ENCODE measurements at regions not wholly inside any gene's neighbourhood (a gene's known extent, or its start where the extent isn't known, plus 50 kb on each side); places are given as distances from the start of the nearest gene placed in this dataset.

GRCh38 chrX:43540318-43540717 is 115.8 kb upstream of the MAOA start:
- Histone ChIP-seq H2AFZ (ENCODE audit: insufficient read depth, low read depth, low read length, poor library complexity, severe bottlenecking) (no peak overlapping the region), H3K4me1 (ENCODE audit: control insufficient read depth in 1 of 2, insufficient read depth in 2 of 2, low read length in 2 of 2) (peaks cover 0 to 2% of the 10 kb centered on the region in 2 donors), H3K36me3 (replicated peaks in 1 of 2; ENCODE audit: control insufficient read depth in 1 of 2, insufficient read depth in 2 of 2, low read length in 2 of 2) (no peaks in the 10 kb centered on the region), H3K4me2 (replicated peaks; ENCODE audit: extremely low read depth, low read length, poor library complexity, severe bottlenecking) (no peak overlapping the region), H4K20me1 (ENCODE audit: insufficient read depth, low read length) (no peaks in the 10 kb centered on the region), H3K9ac (ENCODE audit: insufficient read depth, low read length, poor library complexity, severe bottlenecking) (no peak overlapping the region), H3K9me3 (replicated peaks in 1 of 2; ENCODE audit: control insufficient read depth in 1 of 2, insufficient read depth in 1 of 2, low read length in 2 of 2) (no peaks in the 10 kb centered on the region), H3K27ac (ENCODE audit: low read depth in 1 of 2, low read length in 2 of 2) (no peak overlapping the region), H3K4me3 (replicated peaks in 1 of 3; ENCODE audit: low read depth in 2 of 3, low read length in 3 of 3) (no peak overlapping the region), H3K27me3 (ENCODE audit: control insufficient read depth in 2 of 2, insufficient read depth in 2 of 2, low read length in 2 of 2) (no peaks in the 10 kb centered on the region), H3K79me2 (ENCODE audit: insufficient read depth, low read length) (no peaks in the 10 kb centered on the region)
- H3K4me1 Mint-ChIP-seq, result peaks cover 9% of the 10 kb centered on the region
- no peak for DNase-seq
- intact Hi-C loops (cut with micrococcal nuclease), result no loop called here
- no CpG with 5 or more reads among the region's 3 CpGs for WGBS (ENCODE audit: insufficient coverage)
- no peaks in the 10 kb centered on the region for H3K36me3 Mint-ChIP-seq
- H3K27me3 Mint-ChIP-seq (ENCODE audit: low read depth in 3 of 3), result peaks cover 0 to 3% (median 2%) of the 10 kb centered on the region in 3 donors
- H3K9me3 Mint-ChIP-seq, result peaks cover 0 to 6% (median 4%) of the 10 kb centered on the region in 7 donors
- no peak overlapping the region for H3K27ac Mint-ChIP-seq
- TF ChIP-seq CTCF (IDR thresholded peaks at IDR 0.05), result no peak
- no peak overlapping the region for H3K4me3 Mint-ChIP-seq

GRCh38 chrX:43551590-43551989 is 104.5 kb upstream of the MAOA start:
- no peaks in the 10 kb centered on the region for H3K36me3 ChIP-seq (replicated peaks in 1 of 2; ENCODE audit: control insufficient read depth in 1 of 2, insufficient read depth in 2 of 2, low read length in 2 of 2)
- no peak overlapping the region for H2AFZ ChIP-seq (ENCODE audit: insufficient read depth, low read depth, low read length, poor library complexity, severe bottlenecking)
- TF ChIP-seq CTCF (IDR thresholded peaks at IDR 0.05), result no peak
- no peak overlapping the region for H3K4me3 ChIP-seq (replicated peaks in 1 of 3; ENCODE audit: low read depth in 2 of 3, low read length in 3 of 3)
- WGBS (ENCODE audit: insufficient coverage), result no CpG with 5 or more reads among the region's 3 CpGs
- H3K4me1 ChIP-seq (ENCODE audit: control insufficient read depth in 1 of 2, insufficient read depth in 2 of 2, low read length in 2 of 2), result no peaks in the 10 kb centered on the region
- no peaks in the 10 kb centered on the region for H3K36me3 Mint-ChIP-seq
- H4K20me1 ChIP-seq (ENCODE audit: insufficient read depth, low read length), result no peaks in the 10 kb centered on the region
- H3K27me3 Mint-ChIP-seq (ENCODE audit: low read depth in 3 of 3), result peaks cover 0 to 14% (median 0%) of the 10 kb centered on the region in 3 donors
- H3K9me3 ChIP-seq (replicated peaks in 1 of 2; ENCODE audit: control insufficient read depth in 1 of 2, insufficient read depth in 1 of 2, low read length in 2 of 2), result peaks cover 7 to 13% of the 10 kb centered on the region in 2 donors
- no peak overlapping the region for H3K27ac ChIP-seq (ENCODE audit: low read depth in 1 of 2, low read length in 2 of 2)
- H3K27me3 ChIP-seq (ENCODE audit: control insufficient read depth in 2 of 2, insufficient read depth in 2 of 2, low read length in 2 of 2), result no peaks in the 10 kb centered on the region
- peaks cover 7 to 19% (median 8%) of the 10 kb centered on the region in 7 donors for H3K9me3 Mint-ChIP-seq
- H3K4me1 Mint-ChIP-seq, result peaks cover 4% of the 10 kb centered on the region
- no peak overlapping the region for H3K9ac ChIP-seq (ENCODE audit: insufficient read depth, low read length, poor library complexity, severe bottlenecking)
- H3K4me3 Mint-ChIP-seq, result no peak overlapping the region
- DNase-seq, result peak in 1 of 3 donors; percentile 29
- intact Hi-C loops (cut with micrococcal nuclease), result loop anchor here (10.0 kb wide), 2 partner anchors 197 to 1757 kb away; no protein-coding TSS in a partner anchor
- H3K27ac Mint-ChIP-seq, result peak overlapping the region in 1 of 7 donors; percentile 51
- H3K79me2 ChIP-seq (ENCODE audit: insufficient read depth, low read length), result no peaks in the 10 kb centered on the region
- no peak overlapping the region for H3K4me2 ChIP-seq (replicated peaks; ENCODE audit: extremely low read depth, low read length, poor library complexity, severe bottlenecking)
